ENCODE measurements at regions not wholly inside any gene's neighbourhood (a gene's known extent, or its start where the extent isn't known, plus 50 kb on each side); places are given as distances from the start of the nearest gene placed in this dataset.

- FAIRE-seq (no peak), DNase-seq (ENCODE audit: insufficient read length, low spot score) (no peak)
These were observed 53.5 kb upstream of the ACSL1 start for GRCh38 chr4:184879271-184879670.

- DNase-seq (ENCODE audit: insufficient read length, low spot score), result no peak
- no peak for FAIRE-seq
These were observed 56.5 kb upstream of the ACSL1 start for GRCh38 chr4:184882276-184882675.

DNA sequence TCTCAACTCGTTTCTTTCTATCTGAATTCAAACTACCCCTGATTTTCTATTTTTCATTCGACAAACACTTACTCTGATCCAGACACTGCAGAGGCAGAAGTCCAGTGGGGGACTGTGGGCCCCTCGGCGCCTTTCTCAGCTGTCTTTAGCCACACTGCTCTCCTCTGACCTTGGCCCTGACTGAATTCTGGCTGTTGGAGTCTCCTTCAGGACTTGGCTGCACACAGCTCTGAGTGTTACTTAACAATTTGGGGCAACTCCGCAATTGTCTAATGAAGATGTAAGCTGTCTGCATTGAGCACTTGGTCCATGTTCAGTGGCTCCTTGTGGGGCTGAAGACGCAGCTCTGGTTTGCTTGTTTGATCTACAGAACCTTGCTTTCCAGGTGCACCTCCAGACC, 57.3 kb upstream of the ACSL1 start:
- no peak for DNase-seq (ENCODE audit: insufficient read length, low spot score)
- no peak for FAIRE-seq

GRCh38 chr4:184884883-184885282, 59.1 kb upstream of the ACSL1 start:
- no peak for FAIRE-seq

GRCh38 chr4:184885602-184886001, 59.8 kb upstream of the ACSL1 start:
- DNase-seq (ENCODE audit: insufficient read length, low spot score) (no peak), FAIRE-seq (no peak)

More at GRCh38 chr4:184884883-184885282, 59.1 kb upstream of the ACSL1 start:
- no peak for DNase-seq (ENCODE audit: insufficient read length, low spot score)

GRCh38 chr4:184887333-184887732, 61.6 kb upstream of the ACSL1 start:
- FAIRE-seq, result no peak

DNA sequence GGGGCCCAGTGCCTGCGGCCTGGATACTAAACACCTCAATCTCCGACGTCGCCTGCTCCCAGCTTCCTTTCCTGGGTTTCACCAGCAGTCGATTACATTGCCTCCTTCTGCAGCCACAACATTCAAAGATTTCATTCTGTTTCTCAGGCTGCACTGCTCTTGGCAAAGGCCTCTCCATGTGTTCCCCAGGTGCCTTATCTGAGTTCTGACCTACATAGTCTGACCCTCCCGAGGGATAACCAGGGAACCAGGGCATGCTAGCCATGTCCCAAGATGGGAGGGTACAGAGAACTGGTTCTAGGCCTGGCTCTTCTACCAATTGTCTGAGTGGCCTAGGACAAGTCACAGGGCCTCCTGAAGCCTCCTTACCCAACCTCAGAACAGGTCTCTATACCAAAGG, 62.2 kb upstream of the ACSL1 start:
- DNase-seq (ENCODE audit: insufficient read length, low spot score) (no peak), FAIRE-seq (no peak)

More at GRCh38 chr4:184887333-184887732, 61.6 kb upstream of the ACSL1 start:
- DNase-seq (ENCODE audit: insufficient read length, low spot score), result no peak

GRCh38 chr4:184889666-184890335, 64.0 kb upstream of the ACSL1 start:
- FAIRE-seq, result no peak
- DNase-seq (ENCODE audit: insufficient read length, low spot score), result no peak

GRCh38 chr4:184890499-184890898, 64.7 kb upstream of the ACSL1 start:
- no peak for FAIRE-seq
- DNase-seq (ENCODE audit: insufficient read length, low spot score), result no peak

- FAIRE-seq, result no peak
- DNase-seq (ENCODE audit: insufficient read length, low spot score), result no peak
These were observed 66.1 kb upstream of the ACSL1 start for GRCh38 chr4:184891816-184892397.

GRCh38 chr4:184892999-184893398, 67.2 kb upstream of the ACSL1 start:
- DNase-seq (ENCODE audit: insufficient read length, low spot score), result no peak
- no peak for FAIRE-seq

GRCh38 chr4:184893801-184894571, 68.2 kb upstream of the ACSL1 start:
- DNase-seq (ENCODE audit: insufficient read length, low spot score) (no peak), FAIRE-seq (no peak)

- FAIRE-seq (no peak), DNase-seq (ENCODE audit: insufficient read length, low spot score) (no peak)
These were observed 69.4 kb upstream of the ACSL1 start for GRCh38 chr4:184895012-184895695.

GRCh38 chr4:184896868-184897715, 71.3 kb upstream of the ACSL1 start:
- FAIRE-seq, result peak; percentile 82
- peak; percentile 16 for DNase-seq (ENCODE audit: insufficient read length, low spot score)

DNA sequence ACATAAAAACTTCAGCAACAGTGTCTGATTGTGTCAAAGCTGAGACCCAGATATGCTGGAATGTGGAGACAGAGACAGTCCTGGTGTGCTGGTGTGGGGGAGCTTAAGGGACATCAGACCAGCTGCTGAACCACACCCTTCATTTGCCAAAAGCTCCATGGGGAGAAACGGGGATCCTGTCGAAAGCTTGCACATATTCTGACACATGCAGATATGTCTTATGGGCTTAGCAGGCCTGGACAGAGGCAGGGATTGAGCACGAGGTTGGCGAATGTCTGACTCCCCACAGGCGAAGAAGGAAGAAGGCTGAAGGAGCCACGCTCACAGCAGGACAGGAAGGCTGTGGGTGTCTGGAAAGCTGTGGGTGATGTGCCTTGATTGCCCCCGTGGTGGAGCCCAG, 72.1 kb upstream of the ACSL1 start:
- peak; percentile 56 for FAIRE-seq
- DNase-seq (ENCODE audit: insufficient read length, low spot score), result no peak

- no peak for FAIRE-seq
- no peak for DNase-seq (ENCODE audit: insufficient read length, low spot score)
These were observed 73.0 kb upstream of the ACSL1 start for GRCh38 chr4:184898793-184899192.

- DNase-seq (ENCODE audit: insufficient read length, low spot score) (no peak), FAIRE-seq (peak; percentile 31)
These were observed 73.7 kb upstream of the ACSL1 start for GRCh38 chr4:184899261-184900134.

DNA sequence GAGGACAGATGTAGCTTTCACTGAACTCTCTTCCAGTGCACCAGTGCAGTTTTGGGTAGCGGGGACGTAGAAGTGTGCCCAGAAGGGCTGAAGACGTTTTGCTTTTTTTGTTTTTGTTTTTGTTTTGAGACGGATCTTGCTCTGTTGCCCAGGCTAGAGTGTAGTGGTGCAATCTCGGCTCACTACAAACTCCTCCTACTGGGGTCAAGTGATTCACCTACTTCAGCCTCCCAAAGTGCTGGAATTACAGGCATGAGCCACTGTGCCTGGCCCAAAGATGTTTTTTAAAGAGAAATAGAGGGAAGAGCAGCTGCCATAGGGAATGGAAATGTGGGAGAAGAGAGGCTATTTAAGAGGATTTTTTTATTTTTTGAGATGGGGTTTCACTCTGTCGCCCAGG, 74.4 kb upstream of the ACSL1 start:
- DNase-seq (ENCODE audit: insufficient read length, low spot score), result no peak
- no peak for FAIRE-seq

DNA sequence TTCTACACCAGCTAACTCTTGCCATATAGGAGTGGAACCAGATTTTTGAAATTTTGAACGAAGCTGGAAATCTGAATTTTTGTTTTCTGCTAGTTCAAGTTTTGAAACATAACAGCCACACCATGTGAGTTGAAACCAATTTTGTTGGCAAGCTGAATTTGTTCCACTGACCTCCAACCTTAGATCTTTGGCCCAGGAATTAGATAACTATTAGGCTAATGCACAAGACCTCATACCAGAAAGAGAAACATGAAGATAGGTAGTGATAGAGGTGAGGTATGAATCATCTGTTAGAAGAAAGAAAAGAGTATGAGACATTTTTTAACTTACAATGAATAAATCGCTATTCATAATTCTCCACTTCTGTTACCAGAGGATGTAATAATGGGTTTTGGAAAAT, 76.8 kb upstream of the ACSL1 start:
- DNase-seq (ENCODE audit: insufficient read length, low spot score) (no peak), FAIRE-seq (no peak)
